D721Med (cell line): ENCODE measurements at regions not wholly inside any gene's neighbourhood (a gene's known extent, or its start where the extent isn't known, plus 50 kb on each side); places are given as distances from the start of the nearest gene placed in this dataset.

Source experiments
- DNase-seq: peaks from one replicate; pipeline ENCODE4 v3.0.0; 2011; ENCODE audit warnings: low spot score; ENCODE audit not compliant: insufficient read length
- FAIRE-seq: peaks from 2 replicates; lab custom pipeline; 2011; peaks lifted over from hg19 to GRCh38; lab: Jason Lieb, UNC
- CTCF ChIP-seq: IDR thresholded peaks from 2 replicates; pipeline ENCODE4 v1.5.1; 2012; ENCODE audit warnings: mild to moderate bottlenecking, control low read depth; ENCODE audit not compliant: insufficient read depth; ENCODE audit errors: missing control alignments

GRCh38 chr2:66966631-66967030, 430.5 kb upstream of the ETAA1 start:
- TF ChIP-seq CTCF = no peak
- no peak for DNase-seq
- no peak for FAIRE-seq

- FAIRE-seq (no peak), DNase-seq (no peak)
- no peak for TF ChIP-seq CTCF
Observed at GRCh38 chr2:66968946-66969345, 428.2 kb upstream of the ETAA1 start.

GRCh38 chr2:66981074-66981473, 416.1 kb upstream of the ETAA1 start:
- no peak for TF ChIP-seq CTCF
- DNase-seq (no peak), FAIRE-seq (peak; percentile 80)

GRCh38 chr2:66982766-66983165, 414.4 kb upstream of the ETAA1 start:
- DNase-seq = no peak
- FAIRE-seq = no peak
- TF ChIP-seq CTCF = no peak

GRCh38 chr2:66984864-66985263, 412.3 kb upstream of the ETAA1 start:
- FAIRE-seq (no peak), DNase-seq (no peak)
- no peak for TF ChIP-seq CTCF

- DNase-seq (no peak), FAIRE-seq (no peak)
- no peak for TF ChIP-seq CTCF
Observed at GRCh38 chr2:66985906-66986305, 411.2 kb upstream of the ETAA1 start.

- DNase-seq (no peak), FAIRE-seq (peak; percentile 89)
- TF ChIP-seq CTCF = no peak
Observed at GRCh38 chr2:66987733-66988132, 409.4 kb upstream of the ETAA1 start.
